ENCODE measurements at regions not wholly inside any gene's neighbourhood (a gene's known extent, or its start where the extent isn't known, plus 50 kb on each side); places are given as distances from the start of the nearest gene placed in this dataset.
A peak's percentile ranks its signal among the peaks of the same experiment; 100 is the strongest.

DNA sequence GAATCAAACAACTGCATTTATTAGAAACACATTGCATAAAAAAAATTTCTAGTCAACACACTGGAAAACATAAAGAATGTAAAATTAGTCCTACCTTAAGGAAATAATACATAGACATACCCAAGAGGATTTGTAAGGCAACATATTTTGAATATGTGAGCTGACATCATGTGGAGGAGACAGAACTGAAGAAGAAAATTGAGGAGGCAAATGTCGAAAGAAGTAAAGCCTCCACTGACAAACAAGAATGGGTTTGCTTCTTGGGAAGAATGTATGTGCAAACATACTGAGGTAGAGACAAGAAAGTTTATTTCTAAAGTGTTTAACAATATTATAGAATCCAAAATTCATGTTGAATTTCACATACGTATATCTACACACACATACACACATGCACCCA is 363.0 kb upstream of the PDE4D start:
- ATAC-seq (no peak), DNase-seq (ENCODE audit: missing footprints) (no peak)
- intact Hi-C loops (cut with DNase I), result no loop called here

DNA sequence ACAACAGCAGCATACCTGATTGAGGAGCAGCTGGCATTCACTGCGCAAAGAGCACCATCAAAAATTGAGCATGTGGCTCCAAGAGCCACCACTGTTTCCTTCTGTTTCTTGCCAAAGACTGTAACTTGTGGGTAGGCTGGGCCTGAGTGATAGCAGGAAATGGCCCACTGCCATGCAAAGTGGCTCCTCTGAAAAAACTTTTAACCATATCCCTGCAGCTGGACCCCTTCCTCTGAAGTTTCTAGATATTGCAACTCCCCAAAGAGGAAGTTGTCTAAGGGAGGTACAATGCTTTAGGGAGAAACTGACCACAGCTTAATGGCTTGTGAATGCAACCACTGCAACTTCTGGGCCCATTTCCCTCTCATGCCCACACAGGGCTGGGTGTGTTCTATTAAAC is 355.4 kb upstream of the PDE4D start:
- DNase-seq (ENCODE audit: missing footprints) (no peak), ATAC-seq (peak; percentile 72)
- intact Hi-C loops (cut with DNase I), result no loop called here

GRCh38 chr5:60243713-60244112 is 350.2 kb upstream of the PDE4D start:
- no peak for ATAC-seq
- intact Hi-C loops (cut with DNase I), result no loop called here
- DNase-seq (ENCODE audit: missing footprints), result no peak

DNA sequence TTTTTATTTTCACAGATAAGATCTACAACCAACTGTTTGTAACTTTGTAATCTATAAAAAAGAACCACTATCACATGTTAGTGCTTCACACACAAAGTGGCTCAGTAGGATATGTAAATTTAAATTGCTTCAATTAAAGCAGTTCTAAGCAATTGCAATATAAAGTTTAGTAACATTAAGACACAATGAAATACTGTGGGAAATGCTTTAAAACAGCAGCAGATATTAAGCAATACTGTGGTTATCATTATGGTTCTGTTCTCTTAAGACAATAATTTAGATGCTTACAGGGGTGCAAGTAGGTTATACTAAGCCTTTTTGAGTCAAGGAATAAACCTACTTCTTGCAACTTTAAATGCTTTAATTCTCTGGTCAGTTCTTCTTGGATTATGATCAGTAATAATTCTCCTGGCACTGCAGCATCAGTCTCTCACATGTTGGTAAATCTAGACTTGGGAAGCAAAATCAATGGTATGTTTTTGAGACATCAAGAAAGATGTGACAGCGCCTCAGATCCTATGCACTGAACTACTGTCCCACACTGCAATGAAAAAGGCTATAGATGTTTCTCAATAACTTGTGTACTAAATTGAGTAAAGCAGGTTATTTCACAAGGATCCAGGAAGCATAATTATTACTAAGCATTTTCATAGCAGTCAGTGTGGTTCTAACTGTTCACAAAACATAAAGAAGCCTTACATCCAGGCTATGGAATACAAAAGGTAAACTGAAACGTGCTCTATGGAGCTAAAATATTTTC is 338.7 kb upstream of the PDE4D start:
- no peak for DNase-seq (ENCODE audit: missing footprints)
- intact Hi-C loops (cut with DNase I), result no loop called here
- ATAC-seq, result no peak

DNA sequence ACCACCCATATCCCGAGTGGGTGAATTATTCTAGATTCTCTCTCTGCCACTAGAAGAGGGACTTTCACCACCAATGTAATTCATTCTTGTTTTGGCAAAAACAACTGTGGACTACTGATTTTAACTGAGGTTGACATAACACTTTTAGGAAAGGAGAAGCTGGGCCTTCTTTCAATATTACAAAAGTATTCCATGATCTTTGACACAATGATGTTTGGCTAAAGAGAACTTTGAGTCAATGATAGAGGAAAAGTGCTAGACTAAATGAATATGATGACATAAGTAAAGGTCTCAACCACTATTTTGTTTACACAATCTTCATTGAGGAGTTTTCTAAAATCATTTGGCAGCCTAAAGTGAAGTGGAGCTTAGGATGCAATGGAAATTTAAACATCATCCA is 336.9 kb upstream of the PDE4D start:
- DNase-seq (ENCODE audit: missing footprints) (no peak), ATAC-seq (no peak)
- intact Hi-C loops (cut with DNase I), result no loop called here

DNA sequence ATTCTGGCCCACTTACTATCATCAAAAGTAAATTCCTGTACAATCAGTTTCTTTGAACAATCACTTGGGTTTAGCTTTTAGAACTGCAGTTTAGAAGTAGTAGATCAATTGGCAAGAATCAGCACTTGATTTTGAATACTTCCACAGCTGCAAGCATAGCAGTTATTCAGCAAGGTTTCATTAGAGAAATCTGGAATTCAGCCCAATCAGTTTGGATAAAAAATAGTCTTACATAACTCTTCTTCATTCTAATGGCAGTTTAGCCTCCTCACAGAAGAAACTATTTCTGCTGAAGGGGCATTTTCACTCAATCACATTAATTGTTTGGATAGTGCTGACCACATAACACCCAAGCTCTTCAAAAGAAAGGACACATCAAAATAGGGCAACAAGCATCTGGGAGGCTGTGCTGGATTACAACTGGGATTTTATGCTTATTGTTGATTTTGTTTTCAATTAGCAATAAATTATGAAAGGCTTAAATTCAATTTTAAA is 336.2 kb upstream of the PDE4D start:
- DNase-seq (ENCODE audit: missing footprints) (no peak), ATAC-seq (no peak)
- intact Hi-C loops (cut with DNase I), result no loop called here

- DNase-seq (ENCODE audit: missing footprints) (no peak), ATAC-seq (no peak)
- intact Hi-C loops (cut with DNase I), result no loop called here
These were observed 335.1 kb upstream of the PDE4D start for GRCh38 chr5:60228676-60229075.

DNA sequence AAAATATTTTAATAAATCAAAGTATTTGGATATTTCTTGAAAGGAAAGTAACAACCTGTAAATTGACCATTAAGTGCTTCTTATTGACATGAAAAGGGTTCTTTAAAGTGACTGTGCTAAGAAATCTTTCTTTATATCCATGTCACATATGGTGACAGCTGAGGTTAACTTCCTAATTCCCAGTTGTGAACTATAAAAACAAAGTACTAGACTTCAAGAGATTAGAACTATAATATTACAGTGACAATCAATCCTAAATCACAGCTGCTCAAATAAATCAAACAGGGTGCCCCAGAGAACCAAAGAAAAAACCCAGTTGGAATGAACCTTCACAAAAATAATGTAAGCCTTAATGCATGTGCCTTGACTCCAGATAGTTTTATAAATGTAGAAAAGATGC is 332.6 kb upstream of the PDE4D start:
- ATAC-seq, result no peak
- DNase-seq (ENCODE audit: missing footprints), result no peak
- intact Hi-C loops (cut with DNase I), result no loop called here

DNA sequence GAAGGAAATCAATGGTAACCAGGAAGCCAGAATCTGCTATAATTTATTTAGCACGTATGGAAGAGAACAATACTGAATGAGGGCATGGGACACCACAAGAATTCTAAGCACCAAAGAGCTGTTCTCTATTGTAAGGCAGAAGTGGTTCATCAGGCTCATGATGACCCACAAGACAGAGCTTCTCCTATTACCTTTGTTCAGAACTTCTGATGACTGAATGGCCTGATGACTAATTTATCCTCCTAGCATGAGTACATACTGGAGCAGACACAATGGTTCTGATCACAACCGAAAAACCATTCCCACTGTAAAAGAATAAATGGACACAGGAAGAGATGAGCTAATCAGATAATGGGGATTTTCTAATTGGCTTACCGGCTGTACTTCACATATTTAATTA is 329.8 kb upstream of the PDE4D start:
- DNase-seq (ENCODE audit: missing footprints) (no peak), ATAC-seq (no peak)
- intact Hi-C loops (cut with DNase I), result no loop called here

- DNase-seq (ENCODE audit: missing footprints), result no peak
- no peak for ATAC-seq
- intact Hi-C loops (cut with DNase I), result no loop called here
These were observed 326.4 kb upstream of the PDE4D start for GRCh38 chr5:60219921-60220320.

DNA sequence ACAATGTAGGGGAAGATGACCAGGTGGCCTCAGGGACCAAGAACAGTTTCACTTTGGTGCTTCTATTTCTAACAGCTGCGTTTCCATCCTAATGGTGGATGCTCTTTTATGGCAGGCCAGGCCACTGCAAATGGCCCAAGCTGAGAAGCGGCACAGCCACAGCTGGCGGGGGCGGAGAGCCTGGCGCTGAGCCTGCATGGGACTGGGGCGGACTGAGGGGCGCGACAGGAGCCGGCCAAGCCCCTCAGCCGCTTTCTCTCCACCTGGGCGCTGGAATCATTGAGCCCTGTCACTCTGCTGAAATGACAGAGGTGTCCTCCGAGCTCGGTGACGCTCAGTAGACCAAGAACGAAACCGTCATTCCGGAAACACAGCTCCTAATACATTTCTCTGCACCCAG is 317.3 kb upstream of the PDE4D start:
- DNase-seq (ENCODE audit: missing footprints) (no peak), ATAC-seq (no peak)
- intact Hi-C loops (cut with DNase I), result no loop called here

DNA sequence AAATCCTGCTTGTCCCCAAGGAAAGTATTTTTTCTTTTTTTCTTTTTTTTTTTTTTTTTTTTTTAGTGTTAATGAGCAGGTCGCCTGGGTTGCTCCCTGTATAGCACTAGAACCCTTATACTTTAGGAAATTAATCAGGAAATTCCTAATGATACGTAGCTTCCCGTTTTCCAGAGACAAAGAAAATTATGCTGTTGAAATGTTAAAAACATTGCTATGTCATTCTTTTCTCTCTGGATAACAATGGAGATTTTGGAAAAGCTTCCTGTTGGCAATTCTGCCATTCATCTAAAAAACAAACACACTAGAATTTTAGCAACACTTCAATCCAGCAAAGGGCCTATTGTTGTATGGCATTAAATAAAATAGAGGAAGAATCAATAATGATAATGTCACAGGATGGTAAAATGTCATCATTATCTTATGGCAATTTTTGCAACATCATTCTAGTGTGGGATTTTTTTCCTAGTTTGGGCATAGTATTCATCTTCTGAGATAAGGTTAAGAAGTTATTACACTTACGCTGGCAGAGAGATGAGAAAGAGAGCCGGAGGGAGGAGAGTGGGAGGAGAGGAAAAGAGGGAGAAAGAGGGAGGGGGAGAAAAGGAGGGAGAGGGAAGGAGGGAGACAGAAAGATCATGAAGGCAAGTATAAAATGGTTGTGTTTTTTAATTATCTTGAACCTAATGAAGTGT is 315.8 kb upstream of the PDE4D start:
- no peak for DNase-seq (ENCODE audit: missing footprints)
- ATAC-seq, result no peak
- intact Hi-C loops (cut with DNase I), result no loop called here

DNA sequence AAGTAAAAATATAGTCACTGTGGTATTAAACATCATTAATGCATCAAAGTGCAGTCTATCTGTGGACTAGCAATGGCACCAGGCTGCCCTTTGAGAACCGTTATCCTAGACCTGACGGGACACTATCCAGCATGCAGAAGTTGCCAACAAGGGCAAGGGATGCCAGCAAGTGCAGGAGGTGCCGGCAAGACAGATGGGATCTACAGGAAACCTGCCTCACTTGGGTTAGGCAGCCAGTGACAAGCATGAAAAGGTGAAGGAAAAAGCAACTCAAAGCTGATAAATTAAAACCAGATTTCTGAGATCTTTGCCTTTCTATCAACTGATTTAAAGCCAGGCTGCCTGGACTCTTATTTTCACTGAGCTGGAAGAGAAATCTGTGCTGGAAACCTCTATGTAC is 315.2 kb upstream of the PDE4D start:
- intact Hi-C loops (cut with DNase I), result no loop called here
- no peak for ATAC-seq
- no peak for DNase-seq (ENCODE audit: missing footprints)

DNA sequence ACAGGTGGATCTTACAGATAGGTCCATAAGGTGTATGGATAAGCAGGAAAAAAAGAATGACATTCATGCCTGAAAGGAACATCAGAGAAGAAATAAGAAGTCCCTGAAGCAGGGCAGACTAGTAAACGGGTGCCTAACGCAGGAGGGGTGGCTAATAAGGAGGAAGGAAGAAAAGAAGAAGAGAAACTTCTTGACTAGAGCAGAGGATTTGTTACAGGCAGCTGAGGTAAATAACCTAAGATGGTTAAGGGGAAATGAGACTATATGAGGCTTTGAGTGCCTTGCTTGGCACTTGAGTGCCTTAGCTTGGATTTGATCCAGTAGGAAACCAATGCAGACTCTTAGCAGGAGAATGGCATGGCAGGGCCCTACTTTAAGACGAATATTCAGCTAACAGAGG is 313.5 kb upstream of the PDE4D start:
- ATAC-seq (peak; percentile 39), DNase-seq (ENCODE audit: missing footprints) (no peak)
- intact Hi-C loops (cut with DNase I), result no loop called here

DNA sequence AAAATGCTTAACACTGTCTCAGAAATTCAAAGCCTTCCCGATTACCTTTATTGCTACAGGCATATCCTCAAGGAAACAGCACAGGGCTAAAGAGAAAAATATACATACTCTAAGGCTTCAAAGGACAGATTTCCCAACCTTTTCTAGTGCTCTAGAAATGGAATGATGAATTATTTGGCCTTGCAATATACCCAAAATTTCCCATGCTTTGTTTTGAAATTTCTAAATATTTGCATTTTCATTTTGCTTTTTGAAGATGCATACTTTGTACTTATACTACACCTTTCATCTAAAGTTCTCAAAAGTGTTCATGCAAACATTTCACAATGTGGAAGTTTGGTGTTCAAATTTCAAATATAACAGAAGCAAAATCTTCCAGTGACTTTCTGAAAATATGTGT is 312.7 kb upstream of the PDE4D start:
- DNase-seq (ENCODE audit: missing footprints), result no peak
- intact Hi-C loops (cut with DNase I), result no loop called here
- ATAC-seq, result no peak

GRCh38 chr5:60205071-60205470 is 311.5 kb upstream of the PDE4D start:
- ATAC-seq (no peak), DNase-seq (ENCODE audit: missing footprints) (no peak)
- intact Hi-C loops (cut with DNase I), result no loop called here

- ATAC-seq (no peak), DNase-seq (ENCODE audit: missing footprints) (peak; percentile 39)
- intact Hi-C loops (cut with DNase I), result no loop called here
These were observed 303.0 kb upstream of the PDE4D start for GRCh38 chr5:60196385-60197113.

DNA sequence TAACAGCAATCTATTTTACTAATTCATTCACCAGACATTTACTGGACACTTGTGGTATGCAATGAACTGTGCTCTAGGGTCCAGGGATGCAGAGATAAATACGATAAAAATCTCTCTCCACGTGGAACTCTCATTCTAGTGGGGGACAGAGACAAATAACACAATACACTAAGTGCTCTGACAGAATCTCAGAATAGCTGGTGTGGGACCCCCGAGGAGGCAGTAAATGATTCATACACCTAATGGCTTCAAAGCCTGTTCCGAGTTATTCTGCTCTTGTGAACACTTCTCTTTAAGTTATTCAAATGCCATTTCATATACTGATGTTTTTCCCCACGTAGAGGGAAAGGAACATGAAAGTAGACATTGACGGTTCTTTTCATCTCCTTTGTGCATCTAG is 302.0 kb upstream of the PDE4D start:
- DNase-seq (ENCODE audit: missing footprints), result no peak
- intact Hi-C loops (cut with DNase I), result no loop called here
- ATAC-seq, result no peak

DNA sequence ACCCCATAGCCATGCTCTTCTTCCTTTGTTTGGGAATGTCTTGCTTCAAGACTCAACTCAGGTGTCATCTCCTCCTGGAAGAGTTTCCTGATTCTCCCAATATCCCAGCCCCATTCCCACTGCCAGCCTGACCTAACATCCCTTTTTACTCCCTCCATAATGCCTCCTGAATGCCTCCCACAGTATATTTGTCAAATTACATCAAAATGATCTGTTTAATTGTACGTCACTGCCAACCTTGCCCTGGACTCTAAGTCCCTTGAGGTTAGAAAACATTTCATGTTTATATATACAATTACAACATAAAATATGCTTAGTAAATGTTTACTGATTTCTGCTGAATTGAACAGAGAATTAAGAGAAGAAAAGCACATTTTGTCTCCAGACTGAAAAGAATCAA is 301.6 kb upstream of the PDE4D start:
- DNase-seq (ENCODE audit: missing footprints) (no peak), ATAC-seq (no peak)
- intact Hi-C loops (cut with DNase I), result no loop called here

Data from Right ventricle myocardium inferior (tissue), 1 donor.